IPS-NIHi7 (cell line): ENCODE measurements at regions not wholly inside any gene's neighbourhood (a gene's known extent, or its start where the extent isn't known, plus 50 kb on each side); places are given as distances from the start of the nearest gene placed in this dataset.
"Not testable (repeated sequence)": the region's sequence is repeated elsewhere in the genome, so short reads cannot be mapped to it uniquely, and the experiment has no call there.

Source experiments
- DNase-seq: peaks from one replicate; pipeline ENCODE4 v3.0.0; 2012; ENCODE audit warnings: mixed read lengths; ENCODE audit errors: extremely low spot score

DNA sequence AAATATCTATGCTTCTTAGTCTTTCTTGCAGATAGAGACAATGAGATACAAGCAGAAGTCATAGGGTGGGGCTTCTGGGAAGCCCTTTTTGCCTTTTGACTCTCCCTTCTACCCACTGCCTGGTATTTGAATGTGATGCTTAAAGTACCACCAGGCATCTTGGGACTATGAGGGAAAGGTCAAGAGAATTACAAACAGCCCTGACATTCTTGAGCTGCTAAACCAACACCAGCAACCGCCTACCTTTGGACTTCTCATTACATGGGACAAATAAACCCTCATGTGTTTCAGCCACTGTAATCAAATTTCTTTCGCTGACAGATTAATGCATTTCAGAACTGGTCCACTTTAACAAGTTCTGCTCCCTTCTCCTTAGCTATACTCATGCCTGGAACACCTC lies 112.8 kb downstream of the LUZP4 start:
- DNase-seq: no peak

DNA sequence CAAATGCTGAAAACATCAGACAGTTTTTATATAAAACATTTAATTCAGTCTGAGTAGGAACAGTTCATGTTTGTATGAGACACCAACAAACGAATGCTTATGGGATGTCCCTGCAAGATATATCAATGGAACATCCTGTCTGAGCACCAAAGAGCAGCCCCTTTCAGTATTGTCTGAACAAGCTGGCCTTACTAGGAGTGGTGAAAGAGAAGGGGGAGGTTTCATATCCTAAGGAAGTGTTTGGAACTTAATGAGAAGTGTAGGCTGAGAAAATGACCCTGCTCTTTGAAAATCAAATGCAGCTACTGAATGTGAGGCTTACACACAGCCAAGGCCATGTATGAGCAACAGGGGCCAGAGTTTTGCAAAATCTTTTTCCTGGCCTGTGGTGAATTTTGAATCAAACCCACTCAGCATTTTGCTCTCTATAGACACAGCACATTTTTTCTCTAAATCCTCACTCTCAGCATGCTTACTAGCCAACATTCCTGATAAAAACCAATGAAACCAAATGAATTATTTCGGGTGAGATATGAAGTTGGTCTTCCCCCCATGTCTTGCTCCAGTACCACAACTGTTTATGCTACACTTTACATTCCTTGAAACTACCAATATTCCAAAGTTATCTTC lies 119.4 kb downstream of the LUZP4 start:
- no peak for DNase-seq

DNA sequence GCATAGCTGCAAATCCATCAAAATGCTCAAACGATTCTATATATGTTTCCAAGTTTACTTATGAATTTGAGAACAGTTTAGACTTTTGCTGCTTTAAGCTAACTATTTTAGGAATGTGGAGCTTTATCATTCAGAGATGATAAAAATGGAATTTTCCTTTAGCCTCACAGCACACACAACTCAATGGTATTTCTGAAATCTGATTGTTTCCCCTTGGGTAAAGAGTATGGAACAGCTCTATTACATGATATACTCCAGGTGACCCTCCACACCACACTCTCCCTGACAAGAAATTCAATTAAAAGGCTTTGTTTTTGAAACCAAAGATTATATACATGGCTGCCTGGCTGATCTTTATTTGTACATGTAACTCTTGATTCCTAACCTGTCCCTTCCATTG lies 120.0 kb downstream of the LUZP4 start:
- no peak for DNase-seq

DNA sequence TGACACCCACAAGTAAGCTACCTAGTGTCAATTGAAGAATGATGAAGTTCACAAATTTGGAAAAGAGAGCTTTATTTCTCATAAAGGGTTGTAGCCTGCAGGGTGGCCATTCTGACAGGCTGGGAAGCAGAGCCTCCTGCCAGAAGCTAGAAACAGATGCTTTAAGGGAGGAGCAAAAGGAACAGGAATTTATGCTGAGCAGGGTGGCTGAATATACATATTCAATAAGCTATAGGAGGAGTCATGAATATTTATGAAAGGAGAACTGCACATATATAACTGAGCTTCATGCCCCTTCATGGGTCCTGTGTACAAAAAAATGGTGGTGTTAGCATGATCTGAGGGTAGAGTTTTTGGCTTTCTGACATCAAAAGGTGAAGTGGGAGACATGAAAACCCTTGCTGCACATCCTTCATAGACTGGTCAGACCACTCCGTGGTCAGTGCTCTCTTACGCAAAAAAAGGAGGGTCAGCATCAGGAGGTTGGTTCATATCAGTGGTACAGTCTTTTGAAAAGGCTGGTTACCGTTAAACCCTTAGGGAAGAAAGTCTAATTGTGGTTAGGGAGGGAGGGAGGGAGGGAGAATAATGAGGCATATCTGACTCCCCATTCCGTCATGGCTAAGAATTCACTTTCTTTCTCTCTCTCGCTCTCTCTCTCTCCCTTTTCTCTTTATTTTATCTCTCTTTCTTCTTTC lies 121.4 kb downstream of the LUZP4 start:
- DNase-seq: no peak

DNA sequence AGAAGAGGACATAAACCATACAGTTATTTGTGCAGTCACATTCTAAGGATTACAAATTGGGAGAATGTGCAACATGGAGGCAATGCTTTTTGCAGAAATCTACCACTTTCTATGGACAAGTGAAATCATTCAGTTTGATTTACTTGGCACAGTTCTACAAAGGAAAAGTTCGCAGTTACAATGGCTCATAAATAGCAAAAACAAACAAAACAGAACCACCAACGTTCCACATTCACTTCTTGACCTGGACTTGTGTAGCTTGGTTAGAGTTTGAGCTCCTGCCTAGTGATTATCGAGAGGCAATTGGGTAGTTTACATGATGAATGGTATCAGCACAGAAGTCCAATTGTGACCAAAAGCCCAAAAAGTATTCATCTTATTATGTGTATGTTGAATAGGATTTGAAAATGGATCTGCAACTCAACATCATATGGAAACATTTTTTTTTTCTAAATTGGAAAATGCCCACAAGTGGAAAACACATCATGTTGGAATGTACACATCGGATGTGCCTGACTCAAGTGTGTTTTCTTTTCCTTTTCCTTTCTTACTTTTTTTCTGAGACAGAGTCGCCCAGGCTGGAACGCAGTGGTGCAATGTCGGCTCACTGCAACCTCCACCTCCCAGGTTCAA lies 123.8 kb downstream of the LUZP4 start:
- DNase-seq: no peak

DNA sequence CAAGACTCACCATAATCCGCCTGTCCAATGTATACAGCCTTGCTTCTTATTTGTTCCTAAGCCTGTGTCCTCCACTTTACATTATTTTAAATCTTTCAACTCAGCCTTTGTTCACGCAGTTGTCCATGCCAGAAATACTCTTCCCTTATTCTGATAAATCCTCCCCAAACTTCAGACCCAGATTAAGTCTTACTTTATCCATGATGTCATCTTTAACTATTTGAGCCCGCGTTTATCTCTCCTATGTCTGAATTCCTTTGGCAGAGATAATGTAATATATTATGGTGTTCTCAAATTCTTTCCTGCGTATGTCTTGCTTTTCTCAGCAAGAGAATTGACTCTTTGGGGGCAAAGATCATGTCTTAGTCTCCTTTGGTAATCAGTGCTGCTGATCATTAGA lies 129.6 kb downstream of the LUZP4 start:
- no peak for DNase-seq

DNA sequence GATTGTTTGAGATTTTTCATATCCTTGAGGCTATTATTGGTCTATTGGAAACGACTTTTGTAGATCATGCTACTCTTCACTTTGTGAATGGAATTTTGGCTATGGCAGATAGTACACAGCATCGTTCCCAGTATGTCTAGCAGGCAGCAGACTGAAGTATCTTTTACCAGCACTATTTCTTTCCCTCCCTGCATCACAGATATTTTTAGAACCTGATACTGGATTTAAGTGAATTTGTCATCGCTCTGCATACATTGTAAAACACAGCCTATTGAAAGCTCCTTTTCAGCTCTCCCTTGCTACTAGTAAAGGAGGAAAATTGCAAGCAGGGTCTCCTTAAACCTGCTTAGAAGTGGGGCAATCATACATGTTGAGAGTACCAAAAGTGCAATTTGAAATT lies 133.6 kb downstream of the LUZP4 start:
- no peak for DNase-seq

DNA sequence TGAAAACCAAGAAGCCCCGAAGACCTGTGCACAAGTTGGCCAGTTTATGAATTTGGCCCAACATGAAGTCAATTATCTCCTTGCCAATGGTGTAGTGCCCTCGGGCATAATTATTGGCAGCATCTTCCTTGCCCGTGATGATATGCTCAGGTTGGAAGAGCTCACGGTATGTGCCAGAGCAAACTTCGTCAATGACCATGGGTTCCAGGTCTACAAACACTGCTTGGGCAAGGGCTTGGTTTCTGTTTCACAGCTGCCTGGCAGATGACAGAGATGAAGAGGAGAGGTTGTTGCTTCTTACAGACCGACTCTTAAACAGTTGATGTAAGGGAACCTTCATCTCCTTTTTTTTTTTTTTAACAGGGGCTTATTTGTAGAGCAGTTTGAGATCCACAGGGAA lies 135.6 kb upstream of the PLS3 start:
- DNase-seq: no peak

DNA sequence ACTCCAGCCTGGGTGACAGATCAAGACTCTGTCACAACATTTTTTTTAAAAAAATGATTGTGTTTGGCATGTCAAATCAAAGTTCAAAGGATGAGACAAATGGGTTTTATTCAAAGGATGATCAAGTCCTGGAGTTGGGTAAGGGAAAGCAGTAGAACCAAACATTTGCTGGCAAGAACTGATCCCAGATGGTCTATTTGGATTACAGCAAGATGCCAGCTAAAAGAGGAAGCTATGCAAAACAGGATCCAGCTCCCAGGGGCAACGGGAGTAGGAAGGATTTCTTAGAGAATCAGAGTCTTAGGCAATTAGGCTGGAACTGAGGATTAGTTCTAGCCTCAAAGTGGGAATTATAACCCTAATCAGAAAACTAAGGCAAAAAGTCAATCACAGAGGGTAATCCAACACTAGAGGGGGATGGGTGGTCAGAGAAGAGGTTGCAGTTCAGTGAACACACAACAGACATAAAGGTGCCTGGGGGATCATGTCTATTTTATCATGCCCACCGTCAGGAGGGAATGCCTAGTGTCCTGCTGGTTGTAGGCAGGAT lies 133.0 kb upstream of the PLS3 start:
- DNase-seq: peak; percentile 17

DNA sequence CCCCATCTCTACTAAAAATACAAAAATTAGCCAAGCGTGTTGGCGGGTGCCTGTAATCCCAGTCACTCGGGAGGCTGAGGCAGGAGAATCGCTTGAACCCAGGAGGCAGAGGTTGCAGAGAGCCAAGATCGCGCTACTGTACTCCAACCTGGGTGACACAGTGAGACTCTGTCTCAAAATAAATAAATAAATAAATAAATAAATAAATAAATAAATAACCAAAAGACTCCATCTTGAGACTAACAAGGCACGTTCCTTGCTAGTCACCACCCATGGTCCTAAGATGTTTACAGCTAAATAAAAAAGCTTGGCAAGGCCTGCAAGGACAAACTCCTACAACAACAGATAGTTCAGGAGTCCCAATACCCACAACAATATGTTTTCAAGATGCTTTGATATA lies 126.1 kb upstream of the PLS3 start:
- not testable (repeated sequence) for DNase-seq

DNA sequence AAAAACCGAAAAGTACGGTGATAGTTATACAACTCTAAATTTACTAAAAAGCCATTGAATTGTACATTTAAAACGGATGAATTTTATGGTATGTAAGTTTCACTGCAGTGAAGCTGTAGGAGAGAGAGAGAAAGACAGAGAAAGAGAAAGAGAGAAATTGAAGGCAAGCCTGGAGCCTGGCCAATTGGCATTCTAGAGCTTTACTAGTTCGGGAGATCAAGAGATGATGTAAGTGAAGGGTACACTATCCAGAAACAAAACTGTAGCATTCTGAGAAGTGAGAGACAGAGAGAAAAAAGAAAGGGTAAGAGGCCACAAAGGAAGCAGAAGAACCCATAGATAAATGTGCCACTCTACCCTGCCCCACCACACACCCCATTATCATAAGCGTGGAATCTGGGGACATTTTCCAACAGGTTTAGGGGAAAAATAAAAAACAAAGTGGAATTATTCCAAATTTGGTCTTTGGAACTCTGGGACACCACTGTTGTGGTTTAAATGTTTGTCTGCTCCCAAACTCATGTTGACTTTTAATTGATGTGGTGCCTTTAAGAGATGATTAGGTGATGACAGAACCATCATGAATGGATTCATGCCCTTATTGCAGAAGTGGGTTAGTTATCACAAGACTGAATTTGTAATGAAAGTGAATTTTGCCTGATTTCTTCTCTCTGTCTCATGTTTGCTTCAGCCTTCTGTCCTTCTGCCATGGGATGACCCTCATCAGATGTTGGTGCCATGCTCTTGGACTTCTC lies 123.0 kb upstream of the PLS3 start:
- DNase-seq: no peak

DNA sequence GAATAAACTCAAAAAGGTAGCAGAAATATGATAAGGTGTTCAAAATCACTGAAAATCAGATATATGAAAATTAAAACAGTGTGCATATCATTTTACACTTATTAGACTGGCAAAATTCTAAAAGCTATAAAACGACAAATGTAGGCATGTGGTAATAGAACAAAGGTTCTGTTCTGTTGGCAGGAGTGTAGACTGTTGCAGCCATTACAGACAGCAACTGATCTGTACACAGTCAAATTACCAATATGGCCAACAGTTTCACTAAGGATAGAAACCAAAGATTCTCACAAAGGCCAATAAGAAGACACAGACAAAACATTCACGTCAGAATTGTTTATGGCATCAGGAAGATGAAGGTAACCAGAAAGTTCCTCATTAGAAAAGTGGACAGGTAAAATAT lies 112.8 kb upstream of the PLS3 start:
- DNase-seq: no peak

DNA sequence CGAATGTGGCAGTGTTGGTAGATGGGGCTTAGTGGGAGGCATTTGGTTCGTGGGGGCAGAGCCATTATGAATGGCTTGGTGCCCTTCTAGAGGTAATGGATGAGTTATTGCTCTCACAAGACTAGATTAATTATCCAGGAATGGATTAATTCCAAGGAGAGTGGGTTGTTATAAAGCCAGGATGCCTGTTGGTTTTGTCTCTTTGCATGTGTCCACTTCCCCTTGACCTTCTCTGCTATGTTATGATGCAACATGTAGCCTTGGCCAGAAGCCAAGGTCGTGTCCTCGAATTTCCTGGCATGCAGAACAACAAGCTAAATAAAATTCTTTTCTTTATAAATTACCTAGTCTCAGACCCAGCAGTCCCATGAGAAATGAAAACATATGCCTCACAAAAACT lies 111.2 kb upstream of the PLS3 start:
- no peak for DNase-seq

DNA sequence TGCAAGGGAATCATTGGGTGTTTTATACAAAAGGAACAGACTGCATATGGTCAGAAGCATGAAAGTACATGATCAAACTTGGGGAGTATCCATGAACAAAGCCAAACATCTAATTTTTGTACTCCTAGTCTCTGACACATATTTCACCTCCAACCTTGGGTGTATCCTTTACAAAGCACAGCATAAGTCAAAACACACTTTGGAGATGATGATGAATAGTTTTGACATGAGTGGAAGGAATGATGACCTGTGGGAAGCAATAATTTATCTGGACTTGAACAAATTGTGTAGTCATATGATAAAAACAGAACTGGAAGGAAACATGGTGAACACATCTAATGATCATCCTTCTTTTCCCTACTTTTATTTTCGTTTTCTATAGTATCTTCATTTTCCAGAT lies 108.7 kb upstream of the PLS3 start:
- no peak for DNase-seq

DNA sequence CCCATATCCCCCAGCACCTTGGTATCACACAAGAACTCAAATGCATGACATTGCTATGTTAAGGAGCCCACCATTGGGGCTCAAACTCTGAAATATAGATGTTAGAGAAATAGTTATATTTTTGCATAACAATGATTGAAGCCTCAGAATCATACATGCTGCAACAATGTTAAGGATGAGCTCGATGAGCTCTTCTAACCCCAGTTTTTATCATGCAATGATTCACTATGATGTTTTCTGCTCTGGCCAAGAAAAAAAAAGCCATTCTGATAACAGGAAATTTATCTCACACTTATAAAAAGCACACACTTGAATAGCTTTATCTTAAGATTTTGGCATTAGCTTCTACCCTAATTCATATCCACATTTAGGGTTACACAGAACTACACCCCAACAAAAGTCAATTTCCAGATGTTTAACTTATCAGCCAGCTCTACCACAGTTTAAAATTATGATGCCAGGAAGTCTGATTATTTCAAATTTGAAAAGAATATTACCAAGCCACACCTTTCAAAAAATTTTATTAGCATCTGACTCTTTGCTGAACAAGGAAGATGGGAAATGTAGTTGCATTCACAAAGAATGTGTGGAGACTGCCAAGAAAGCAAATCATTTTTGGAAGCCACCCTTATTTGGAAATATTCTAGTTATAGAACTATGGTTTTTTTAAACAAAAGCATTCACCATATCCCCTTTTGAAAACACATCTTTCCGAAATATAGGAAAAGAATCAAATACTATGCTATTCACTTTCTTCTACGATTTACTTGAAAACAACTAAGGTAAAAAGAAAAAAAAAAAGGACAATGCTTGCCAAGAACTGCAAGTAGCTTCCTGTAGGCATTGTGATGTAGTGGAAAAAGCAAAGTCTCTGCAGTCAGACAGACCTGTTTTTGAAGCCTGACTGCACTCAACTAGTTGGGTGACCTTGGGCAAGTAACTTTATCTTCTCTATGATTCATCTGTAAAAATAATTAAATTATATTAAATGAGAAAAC lies 100.8 kb upstream of the PLS3 start:
- DNase-seq: no peak

DNA sequence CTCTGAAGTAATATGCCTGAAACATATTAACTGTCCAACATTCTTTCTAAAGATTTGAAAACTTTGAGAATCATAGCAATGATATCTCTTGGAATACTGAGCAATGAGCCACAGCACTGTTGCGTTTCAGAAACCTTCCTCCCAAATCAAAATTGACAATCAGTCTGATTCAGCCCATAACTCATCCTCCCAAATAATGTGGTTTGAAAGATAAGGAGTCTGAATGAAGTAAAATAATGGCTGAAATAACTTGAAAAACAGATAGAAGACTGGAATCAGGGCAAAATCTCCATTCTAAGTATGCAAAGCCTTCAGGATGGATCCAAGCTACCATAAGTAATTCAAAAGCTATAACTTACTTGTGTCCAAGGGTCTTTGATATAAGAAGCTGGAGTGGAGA lies 98.6 kb upstream of the PLS3 start:
- no peak for DNase-seq

DNA sequence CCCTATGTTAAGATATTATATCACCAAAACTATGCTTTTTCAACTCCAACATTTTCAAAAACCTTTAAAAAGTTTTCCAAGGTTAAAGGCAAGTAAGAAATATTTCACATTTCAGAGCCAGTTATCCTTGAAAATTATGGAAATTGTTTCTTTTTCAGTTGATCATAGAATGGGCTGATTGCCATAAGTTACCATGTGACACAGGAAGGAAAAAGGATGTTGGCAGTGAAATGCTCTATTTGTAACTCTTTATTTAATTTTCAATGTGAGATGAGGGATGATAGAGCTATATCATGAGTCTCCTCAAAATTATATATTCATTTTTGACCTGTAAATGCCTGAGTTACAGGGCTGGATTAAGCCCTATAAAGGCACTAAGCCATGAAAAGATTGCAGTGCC lies 93.0 kb upstream of the PLS3 start:
- DNase-seq: no peak

DNA sequence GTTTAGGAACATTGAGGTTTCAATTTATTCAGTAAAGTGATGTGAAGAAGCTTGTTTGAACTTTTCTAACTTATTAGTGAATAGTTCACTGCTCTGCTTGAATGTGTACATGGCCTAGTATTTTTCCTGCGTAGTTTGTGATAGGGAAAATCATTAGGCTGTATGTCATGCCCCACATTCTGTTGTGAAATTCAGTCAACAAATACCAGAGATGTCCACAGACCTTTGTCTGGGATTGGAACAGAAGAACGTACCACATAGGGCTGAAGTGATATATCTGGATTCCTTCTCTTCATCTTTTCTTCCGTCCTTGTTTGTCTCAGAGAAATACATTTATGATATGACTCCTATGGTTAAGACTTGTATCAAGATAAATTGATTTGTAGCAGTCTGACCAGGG lies 88.8 kb upstream of the PLS3 start:
- no peak for DNase-seq

DNA sequence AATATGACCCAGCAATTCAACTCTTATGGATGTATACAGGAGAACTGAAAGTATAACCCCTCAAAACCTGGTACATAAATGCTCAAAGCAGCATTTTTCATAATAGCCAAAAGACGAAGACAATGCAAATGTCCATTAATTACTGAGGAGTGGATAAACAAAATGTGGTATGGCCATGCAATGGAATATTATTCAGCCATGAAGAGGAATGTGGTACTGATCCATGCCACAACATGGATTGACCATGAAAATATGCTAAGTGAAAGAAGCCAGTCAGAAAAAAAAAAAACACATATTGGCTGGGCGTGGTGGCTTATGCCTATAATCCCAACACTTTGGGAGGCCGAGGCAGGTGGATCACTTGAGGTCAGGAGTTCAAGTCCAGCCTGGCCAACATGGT lies 74.5 kb upstream of the PLS3 start:
- no peak for DNase-seq

DNA sequence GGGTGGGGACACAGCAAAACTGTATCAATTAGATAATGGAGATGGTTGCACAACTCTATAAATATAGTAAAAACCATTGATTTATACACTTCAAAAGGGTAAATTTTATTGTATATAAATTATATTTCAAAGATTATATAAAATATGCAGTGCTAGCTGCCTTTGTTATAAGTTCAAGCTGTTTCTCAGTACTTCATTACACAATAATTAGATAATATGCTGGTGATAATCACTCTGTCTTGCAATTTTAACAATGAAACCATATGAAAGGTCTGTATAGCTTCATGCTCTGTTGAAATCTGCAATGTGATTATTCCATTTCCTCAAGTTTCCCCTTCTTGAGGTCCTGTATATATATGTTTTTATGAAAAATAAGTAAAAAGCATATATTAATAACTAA lies 73.4 kb upstream of the PLS3 start:
- DNase-seq: no peak

DNA sequence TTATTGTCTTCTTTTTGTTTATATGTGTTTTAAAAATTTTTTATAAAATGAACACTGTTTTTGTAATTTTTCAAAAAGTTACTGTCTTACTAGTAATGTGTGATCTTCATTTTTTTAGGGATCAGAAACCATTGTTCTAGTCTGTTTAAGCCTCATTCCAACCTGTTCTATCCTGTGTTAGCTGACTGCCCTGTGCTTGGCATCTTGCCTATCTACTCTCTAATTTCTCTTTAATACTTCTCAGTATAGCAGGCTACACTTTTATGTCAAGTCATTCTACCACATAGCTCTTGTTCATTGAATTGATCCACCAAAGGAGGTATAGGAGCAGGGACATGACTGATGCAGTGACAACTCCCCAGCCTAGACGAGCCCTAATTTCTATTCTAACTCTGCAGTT lies 70.2 kb upstream of the PLS3 start:
- DNase-seq: no peak
